ENCODE measurements at regions not wholly inside any gene's neighbourhood (a gene's known extent, or its start where the extent isn't known, plus 50 kb on each side); places are given as distances from the start of the nearest gene placed in this dataset.

DNA sequence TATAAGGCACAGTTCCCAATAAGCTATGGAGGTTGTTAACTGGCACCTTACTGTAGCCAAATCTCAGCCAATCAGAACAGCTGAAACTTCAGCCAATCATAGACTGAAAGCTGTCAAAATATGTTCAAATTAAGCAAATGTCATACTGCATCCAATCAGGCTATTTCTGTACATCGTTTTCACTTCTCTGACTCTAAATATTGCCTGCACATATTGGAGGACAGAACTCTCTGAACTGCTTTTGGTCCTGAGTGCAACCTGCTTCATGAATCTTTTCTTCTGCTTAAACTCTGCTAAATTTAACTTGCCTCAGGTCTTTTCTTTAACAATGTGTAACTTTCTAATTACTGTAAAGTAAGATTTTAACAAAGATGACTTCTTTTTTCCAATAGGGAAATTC lies 1198.9 kb upstream of the PCDH7 start:
- TF ChIP-seq ZBTB7A (IDR thresholded peaks at IDR 0.05; ENCODE audit: low read depth) (no peak), TEAD4 (IDR thresholded peaks at IDR 0.05) (no peak), NFIC (IDR thresholded peaks at IDR 0.05) (no peak), YY1 (IDR thresholded peaks at IDR 0.05; ENCODE audit: low read depth) (no peak), CEBPB (IDR thresholded peaks at IDR 0.05) (no peak)
- TF ChIP-seq, protein P1, sequence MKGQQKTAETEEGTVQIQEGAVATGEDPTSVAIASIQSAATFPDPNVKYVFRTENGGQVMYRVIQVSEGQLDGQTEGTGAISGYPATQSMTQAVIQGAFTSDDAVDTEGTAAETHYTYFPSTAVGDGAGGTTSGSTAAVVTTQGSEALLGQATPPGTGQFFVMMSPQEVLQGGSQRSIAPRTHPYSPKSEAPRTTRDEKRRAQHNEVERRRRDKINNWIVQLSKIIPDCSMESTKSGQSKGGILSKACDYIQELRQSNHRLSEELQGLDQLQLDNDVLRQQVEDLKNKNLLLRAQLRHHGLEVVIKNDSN (IDR thresholded peaks at IDR 0.05) = no peak

GRCh38 chr4:29536745-29537144 lies 1183.4 kb upstream of the PCDH7 start:
- TF ChIP-seq, protein P1 (IDR thresholded peaks at IDR 0.05) = no peak
- no peak for TF ChIP-seq ZBTB7A (IDR thresholded peaks at IDR 0.05; ENCODE audit: low read depth)
- TF ChIP-seq CREB1 (IDR thresholded peaks at IDR 0.05; ENCODE audit: low read depth) = no peak
- TF ChIP-seq MAX (IDR thresholded peaks at IDR 0.05) = no peak
- no peak for TF ChIP-seq TAF1 (IDR thresholded peaks at IDR 0.05; ENCODE audit: low read depth)
- no peak for TF ChIP-seq NFIC (IDR thresholded peaks at IDR 0.05)
- TF ChIP-seq TCF12 (IDR thresholded peaks at IDR 0.05; ENCODE audit: low read depth) = no peak
- TF ChIP-seq REST (IDR thresholded peaks at IDR 0.05; ENCODE audit: low read depth) = no peak
- no peak for TF ChIP-seq FOXM1 (IDR thresholded peaks at IDR 0.05; ENCODE audit: borderline replicate concordance, low read depth)
- TF ChIP-seq YY1 (IDR thresholded peaks at IDR 0.05; ENCODE audit: low read depth) = no peak
- TF ChIP-seq CEBPB (IDR thresholded peaks at IDR 0.05) = no peak
- no peak for TF ChIP-seq TEAD4 (IDR thresholded peaks at IDR 0.05)
- no peak for TF ChIP-seq EGR1 (IDR thresholded peaks at IDR 0.05)
- no peak for TF ChIP-seq EP300 (IDR thresholded peaks at IDR 0.05; ENCODE audit: borderline replicate concordance)
- TF ChIP-seq RAD21 (IDR thresholded peaks at IDR 0.05; ENCODE audit: low read depth) = no peak

- peak; percentile 94 for TF ChIP-seq CEBPB (IDR thresholded peaks at IDR 0.05)
- TF ChIP-seq TEAD4 (IDR thresholded peaks at IDR 0.05) = 0 out of 2 replicates have a peak, but pooled peaks have one; percentile 11
- TF ChIP-seq TCF12 (IDR thresholded peaks at IDR 0.05; ENCODE audit: low read depth) = no peak
Measured at GRCh38 chr4:29538889-29539646, 1181.1 kb upstream of the PCDH7 start.

- TF ChIP-seq CEBPB (IDR thresholded peaks at IDR 0.05) = no peak
- no peak for TF ChIP-seq MAX (IDR thresholded peaks at IDR 0.05)
- no peak for TF ChIP-seq ZBTB7A (IDR thresholded peaks at IDR 0.05; ENCODE audit: low read depth)
- no peak for TF ChIP-seq TEAD4 (IDR thresholded peaks at IDR 0.05)
- no peak for TF ChIP-seq TCF12 (IDR thresholded peaks at IDR 0.05; ENCODE audit: low read depth)
- no peak for TF ChIP-seq NFIC (IDR thresholded peaks at IDR 0.05)
- no peak for TF ChIP-seq REST (IDR thresholded peaks at IDR 0.05; ENCODE audit: low read depth)
- TF ChIP-seq RAD21 (IDR thresholded peaks at IDR 0.05; ENCODE audit: low read depth) = no peak
- TF ChIP-seq EGR1 (IDR thresholded peaks at IDR 0.05) = no peak
- TF ChIP-seq CREB1 (IDR thresholded peaks at IDR 0.05; ENCODE audit: low read depth) = no peak
Measured at GRCh38 chr4:29540439-29541102, 1179.6 kb upstream of the PCDH7 start.

DNA sequence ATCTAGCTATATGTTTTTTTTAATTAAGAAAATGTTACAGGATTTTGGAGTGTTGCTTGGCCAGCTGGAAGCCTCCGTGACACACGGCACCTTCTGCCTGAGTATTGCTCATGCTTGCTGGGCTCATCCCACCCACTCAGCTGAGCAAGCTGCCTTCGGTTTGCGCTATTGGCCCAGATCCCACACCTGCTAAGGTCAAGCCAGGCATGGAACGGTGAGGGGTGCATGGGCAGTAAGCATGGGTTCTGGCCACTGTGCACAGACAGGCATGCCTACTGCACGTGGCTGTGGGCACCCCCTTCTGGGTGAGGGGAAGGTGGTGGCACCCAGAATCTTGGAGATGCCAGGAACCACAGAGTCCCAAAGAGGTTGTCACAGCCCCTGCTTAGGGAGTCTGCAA lies 1178.4 kb upstream of the PCDH7 start:
- TF ChIP-seq EGR1 (IDR thresholded peaks at IDR 0.05) (no peak), ZBTB7A (IDR thresholded peaks at IDR 0.05; ENCODE audit: low read depth) (no peak), RAD21 (IDR thresholded peaks at IDR 0.05; ENCODE audit: low read depth) (no peak), NFIC (IDR thresholded peaks at IDR 0.05) (no peak), FOXM1 (IDR thresholded peaks at IDR 0.05; ENCODE audit: borderline replicate concordance, low read depth) (no peak), EP300 (IDR thresholded peaks at IDR 0.05; ENCODE audit: borderline replicate concordance) (no peak), TEAD4 (IDR thresholded peaks at IDR 0.05) (no peak), MAX (IDR thresholded peaks at IDR 0.05) (no peak), CREB1 (IDR thresholded peaks at IDR 0.05; ENCODE audit: low read depth) (no peak), CEBPB (IDR thresholded peaks at IDR 0.05) (no peak), YY1 (IDR thresholded peaks at IDR 0.05; ENCODE audit: low read depth) (no peak)
- TF ChIP-seq, protein P1 (IDR thresholded peaks at IDR 0.05) = no peak

Data from Ishikawa (cell line).